Activated B cell treated with CpG ODN at 0.5 μM for 24 hours (primary cell): ENCODE measurements at regions not wholly inside any gene's neighbourhood (a gene's known extent, or its start where the extent isn't known, plus 50 kb on each side); places are given as distances from the start of the nearest gene placed in this dataset.

ENCODE experiments used
- ATAC-seq: fragments of 200-7000 bp; cut with Tn5 transposase; one replicate; pipeline ENCODE4 v1.10.0; 2021; ENCODE audit warnings: low read depth, mild to moderate bottlenecking, moderate library complexity
- CTCF ChIA-PET: fragments of 350-600 bp; sonication (Branson Sonifier 250); formaldehyde crosslinking; loops from one replicate; lab custom pipeline; 2021; ENCODE audit warnings: antibody characterized with exemption; lab: Charles Lee
- POLR2A ChIA-PET: fragments of 350-600 bp; sonication (Branson Sonifier 250); formaldehyde crosslinking; loops from one replicate; lab custom pipeline; 2021; ENCODE audit warnings: antibody characterized with exemption; lab: Charles Lee
- DNase-seq: peaks from one replicate; pipeline ENCODE4 v3.0.0; 2022
- H3K27ac Mint-ChIP-seq: one replicate; pipeline ENCODE4 v1.8.0; 2020; ENCODE audit warnings: mixed read lengths
- H3K27me3 Mint-ChIP-seq: one replicate; pipeline ENCODE4 v1.8.0; 2021; ENCODE audit warnings: mixed read lengths
- H3K36me3 Mint-ChIP-seq: one replicate; pipeline ENCODE4 v1.8.0; 2021; ENCODE audit warnings: low read depth, mixed read lengths
- H3K4me1 Mint-ChIP-seq: one replicate; pipeline ENCODE4 v1.8.0; 2021; ENCODE audit warnings: mixed read lengths
- H3K4me3 Mint-ChIP-seq: one replicate; pipeline ENCODE4 v1.8.0; 2020; ENCODE audit warnings: mild to moderate bottlenecking, mixed read lengths
- H3K9me3 Mint-ChIP-seq: one replicate; pipeline ENCODE4 v1.8.0; 2020; ENCODE audit warnings: mixed read lengths
- CTCF ChIP-seq: fragments of 200-600 bp; IDR thresholded peaks from one replicate; pipeline ENCODE4 v1.8.0; 2022; ENCODE audit warnings: antibody characterized with exemption, mild to moderate bottlenecking
- intact Hi-C: fragments of 100-400 bp; cut with micrococcal nuclease; formaldehyde crosslinking; loops from one replicate; pipeline ENCODE4 v1.15.1; 2024

- TF ChIP-seq CTCF: no peak
- ChIA-PET CTCF (no interaction called here), POLR2A (no interaction called here)
- intact Hi-C loops: no loop called here
- DNase-seq (no peak), ATAC-seq (no peak)
- Mint-ChIP-seq H3K27me3 (no peaks in the 10 kb centered on the region), H3K4me3 (no peak overlapping the region), H3K27ac (no peak overlapping the region), H3K9me3 (no peaks in the 10 kb centered on the region), H3K4me1 (no peaks in the 10 kb centered on the region), H3K36me3 (no peaks in the 10 kb centered on the region)
Observed at GRCh38 chr11:80914311-80914710, 1473.5 kb upstream of the TENM4 start.

GRCh38 chr11:80911666-80912065 is 1470.8 kb upstream of the TENM4 start:
- TF ChIP-seq CTCF: no peak
- Mint-ChIP-seq H3K27ac (no peak overlapping the region), H3K27me3 (no peaks in the 10 kb centered on the region), H3K4me1 (no peaks in the 10 kb centered on the region), H3K36me3 (no peaks in the 10 kb centered on the region), H3K9me3 (no peaks in the 10 kb centered on the region), H3K4me3 (no peak overlapping the region)
- ATAC-seq: no peak
- DNase-seq: no peak
- CTCF ChIA-PET: no interaction called here
- POLR2A ChIA-PET: no interaction called here
- intact Hi-C loops: no loop called here

- intact Hi-C loops: no loop called here
- no peaks in the 10 kb centered on the region for H3K27me3 Mint-ChIP-seq
- no peak for TF ChIP-seq CTCF
- ChIA-PET POLR2A (no interaction called here), CTCF (no interaction called here)
- no peaks in the 10 kb centered on the region for H3K36me3 Mint-ChIP-seq
- no peak for ATAC-seq
- no peak for DNase-seq
- H3K9me3 Mint-ChIP-seq: peaks cover 6% of the 10 kb centered on the region
- H3K27ac Mint-ChIP-seq: no peak overlapping the region
- H3K4me3 Mint-ChIP-seq: no peak overlapping the region
- H3K4me1 Mint-ChIP-seq: no peaks in the 10 kb centered on the region
Observed at GRCh38 chr11:80900265-80900664, 1459.4 kb upstream of the TENM4 start.

- DNase-seq: no peak
- ATAC-seq: no peak
- ChIA-PET CTCF (no interaction called here), POLR2A (no interaction called here)
- H3K36me3 Mint-ChIP-seq: no peaks in the 10 kb centered on the region
- no peak overlapping the region for H3K27ac Mint-ChIP-seq
- peaks cover 6% of the 10 kb centered on the region for H3K9me3 Mint-ChIP-seq
- no peaks in the 10 kb centered on the region for H3K27me3 Mint-ChIP-seq
- no peaks in the 10 kb centered on the region for H3K4me1 Mint-ChIP-seq
- no peak overlapping the region for H3K4me3 Mint-ChIP-seq
- TF ChIP-seq CTCF: no peak
- intact Hi-C loops: no loop called here
Observed at GRCh38 chr11:80899381-80899780, 1458.6 kb upstream of the TENM4 start.

GRCh38 chr11:80898910-80899309 is 1458.1 kb upstream of the TENM4 start:
- DNase-seq (no peak), ATAC-seq (no peak)
- intact Hi-C loops: no loop called here
- POLR2A ChIA-PET: no interaction called here
- Mint-ChIP-seq H3K27ac (no peak overlapping the region), H3K9me3 (peaks cover 6% of the 10 kb centered on the region), H3K27me3 (no peaks in the 10 kb centered on the region), H3K4me3 (no peak overlapping the region), H3K4me1 (no peaks in the 10 kb centered on the region), H3K36me3 (no peaks in the 10 kb centered on the region)
- CTCF ChIA-PET: no interaction called here
- no peak for TF ChIP-seq CTCF
